Right atrium auricular region (tissue), 2 donors: ENCODE measurements at regions not wholly inside any gene's neighbourhood (a gene's known extent, or its start where the extent isn't known, plus 50 kb on each side); places are given as distances from the start of the nearest gene placed in this dataset.

Experiments used
- DNase-seq: peaks from one replicate; pipeline ENCODE4 v3.0.0-alpha.2; 2019; ENCODE audit warnings: low spot score
- H3K27ac ChIP-seq, 2 donors: fragments of 200-600 bp; sonication (generic); 1 replicate in 1 of 2; 2 replicates in 1 of 2; pipeline ENCODE4 v1.5.1; 2016 to 2019
- H3K27me3 ChIP-seq, 2 donors: fragments of 200-600 bp; sonication (generic); one replicate each; pipeline versions ENCODE4 v1.5.1 to v1.6.0; 2017 to 2019
- H3K36me3 ChIP-seq: fragments of 200-600 bp; sonication (generic); one replicate; pipeline ENCODE4 v1.5.1; 2016
- H3K4me1 ChIP-seq, 2 donors: fragments of 200-600 bp; sonication (generic); one replicate each; pipeline versions ENCODE4 v1.5.1 to v1.6.0; 2017 to 2019
- H3K4me3 ChIP-seq, 2 donors: fragments of 200-600 bp; sonication (generic); 1 replicate in 1 of 2; 2 replicates in 1 of 2; pipeline ENCODE4 v1.5.1; 2017 to 2019; ENCODE audit warnings: mild to moderate bottlenecking in 1 of 2, moderate library complexity in 1 of 2
- H3K9me3 ChIP-seq, 2 donors: fragments of 200-600 bp; sonication (generic); one replicate each; pipeline ENCODE4 v1.5.1; 2019
- CTCF ChIP-seq, 2 donors: fragments of 200-600 bp; sonication (generic); IDR thresholded peaks; one replicate each; pipeline ENCODE4 v1.5.1; 2019; ENCODE audit warnings: antibody characterized with exemption in 2 of 2

- H3K9me3 ChIP-seq: no peaks in the 10 kb centered on the region
- H3K36me3 ChIP-seq: no peaks in the 10 kb centered on the region
- no peak overlapping the region for H3K4me3 ChIP-seq
- no peaks in the 10 kb centered on the region for H3K27me3 ChIP-seq
- H3K27ac ChIP-seq: no peak overlapping the region
- DNase-seq: no peak
- TF ChIP-seq CTCF (IDR thresholded peaks at IDR 0.05): no peak
- H3K4me1 ChIP-seq: no peaks in the 10 kb centered on the region
Measured at GRCh38 chr7:47221826-47222225, 360.1 kb downstream of the TNS3 start.

GRCh38 chr7:47218378-47219176 is 363.3 kb downstream of the TNS3 start:
- no peak for TF ChIP-seq CTCF (IDR thresholded peaks at IDR 0.05)
- Histone ChIP-seq H3K36me3 (no peaks in the 10 kb centered on the region), H3K27ac (no peak overlapping the region), H3K4me1 (no peaks in the 10 kb centered on the region), H3K4me3 (no peak overlapping the region), H3K27me3 (no peaks in the 10 kb centered on the region), H3K9me3 (no peaks in the 10 kb centered on the region)
- DNase-seq: no peak

- Histone ChIP-seq H3K27me3 (no peaks in the 10 kb centered on the region), H3K4me1 (no peaks in the 10 kb centered on the region), H3K4me3 (no peak overlapping the region), H3K27ac (no peak overlapping the region), H3K9me3 (no peaks in the 10 kb centered on the region), H3K36me3 (no peaks in the 10 kb centered on the region)
- DNase-seq: no peak
- TF ChIP-seq CTCF (IDR thresholded peaks at IDR 0.05): no peak
Measured at GRCh38 chr7:47217570-47218360, 364.1 kb downstream of the TNS3 start.

GRCh38 chr7:47217086-47217485 is 364.8 kb downstream of the TNS3 start:
- Histone ChIP-seq H3K9me3 (no peaks in the 10 kb centered on the region), H3K4me3 (no peak overlapping the region), H3K27me3 (no peaks in the 10 kb centered on the region), H3K4me1 (no peaks in the 10 kb centered on the region), H3K36me3 (no peaks in the 10 kb centered on the region), H3K27ac (no peak overlapping the region)
- TF ChIP-seq CTCF (IDR thresholded peaks at IDR 0.05): no peak
- no peak for DNase-seq

GRCh38 chr7:47216439-47216838 is 365.5 kb downstream of the TNS3 start:
- DNase-seq: no peak
- Histone ChIP-seq H3K4me1 (no peaks in the 10 kb centered on the region), H3K9me3 (no peaks in the 10 kb centered on the region), H3K36me3 (no peaks in the 10 kb centered on the region), H3K4me3 (no peak overlapping the region), H3K27ac (no peak overlapping the region), H3K27me3 (no peaks in the 10 kb centered on the region)
- TF ChIP-seq CTCF (IDR thresholded peaks at IDR 0.05): no peak
